ENCODE measurements at regions not wholly inside any gene's neighbourhood (a gene's known extent, or its start where the extent isn't known, plus 50 kb on each side); places are given as distances from the start of the nearest gene placed in this dataset.
"Not testable (repeated sequence)": the region's sequence is repeated elsewhere in the genome, so short reads cannot be mapped to it uniquely, and the experiment has no call there.

DNA sequence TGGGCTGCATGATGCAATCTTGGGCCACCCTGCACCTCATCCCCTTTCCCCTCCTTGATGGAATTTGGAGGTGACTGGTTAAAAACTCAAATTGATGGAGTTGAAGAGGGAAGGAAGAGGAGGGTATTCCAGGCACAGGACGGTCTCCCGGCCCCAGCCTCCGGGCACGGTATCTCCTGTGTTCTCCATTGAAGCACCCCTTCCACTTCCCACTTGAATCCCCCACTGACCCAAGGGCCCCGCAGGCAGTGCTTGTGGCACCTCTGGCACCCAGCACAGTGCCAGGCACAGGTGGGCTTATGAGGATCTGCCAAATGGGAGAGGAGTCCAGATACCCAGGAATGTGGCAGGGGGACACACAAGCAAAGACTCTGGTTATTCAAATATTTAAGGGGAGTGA lies 271.6 kb downstream of the GOLGA6L6 start:
- TF ChIP-seq, protein P1, sequence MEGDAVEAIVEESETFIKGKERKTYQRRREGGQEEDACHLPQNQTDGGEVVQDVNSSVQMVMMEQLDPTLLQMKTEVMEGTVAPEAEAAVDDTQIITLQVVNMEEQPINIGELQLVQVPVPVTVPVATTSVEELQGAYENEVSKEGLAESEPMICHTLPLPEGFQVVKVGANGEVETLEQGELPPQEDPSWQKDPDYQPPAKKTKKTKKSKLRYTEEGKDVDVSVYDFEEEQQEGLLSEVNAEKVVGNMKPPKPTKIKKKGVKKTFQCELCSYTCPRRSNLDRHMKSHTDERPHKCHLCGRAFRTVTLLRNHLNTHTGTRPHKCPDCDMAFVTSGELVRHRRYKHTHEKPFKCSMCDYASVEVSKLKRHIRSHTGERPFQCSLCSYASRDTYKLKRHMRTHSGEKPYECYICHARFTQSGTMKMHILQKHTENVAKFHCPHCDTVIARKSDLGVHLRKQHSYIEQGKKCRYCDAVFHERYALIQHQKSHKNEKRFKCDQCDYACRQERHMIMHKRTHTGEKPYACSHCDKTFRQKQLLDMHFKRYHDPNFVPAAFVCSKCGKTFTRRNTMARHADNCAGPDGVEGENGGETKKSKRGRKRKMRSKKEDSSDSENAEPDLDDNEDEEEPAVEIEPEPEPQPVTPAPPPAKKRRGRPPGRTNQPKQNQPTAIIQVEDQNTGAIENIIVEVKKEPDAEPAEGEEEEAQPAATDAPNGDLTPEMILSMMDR (IDR thresholded peaks at IDR 0.05): not testable (repeated sequence)
- not testable (repeated sequence) for TF ChIP-seq POLR2A (IDR thresholded peaks at IDR 0.05)
